K562 (cell line): ENCODE measurements at regions not wholly inside any gene's neighbourhood (a gene's known extent, or its start where the extent isn't known, plus 50 kb on each side); places are given as distances from the start of the nearest gene placed in this dataset.

Experiments
- CLOCK ChIP-seq: fragments of 250-450 bp; sonication (Bioruptor Pico); IDR thresholded peaks from 2 replicates; pipeline ENCODE4 v1.4.0; 2020; ENCODE audit warnings: mild to moderate bottlenecking, moderate library complexity, borderline replicate concordance
- CTCF ChIP-seq, 3 experiments: IDR thresholded peaks in 2 of 3; conservative IDR thresholded peaks in 1 of 3; 2 replicates each; pipeline ENCODE4 v1.5.1; 2011 to 2012; ENCODE audit warnings: low read length in 3 of 3, mild to moderate bottlenecking in 3 of 3, control low read depth in 2 of 3, improper control_type of control experiment in 1 of 3, inconsistent platforms in 1 of 3, low read depth in 1 of 3, mixed read lengths in 1 of 3, moderate library complexity in 1 of 3; ENCODE audit not compliant: insufficient read depth in 2 of 3
- ETV5 ChIP-seq: sonication (generic); formaldehyde crosslinking; IDR thresholded peaks from 2 replicates; pipeline ENCODE4 v1.4.0; 2020; ENCODE audit warnings: low read depth, mild to moderate bottlenecking, missing genetic modification reagents
- EZH2 ChIP-seq: IDR thresholded peaks from 2 replicates; pipeline ENCODE4 v1.6.1; 2012; ENCODE audit warnings: low read depth, mild to moderate bottlenecking, inconsistent platforms, low read length, borderline replicate concordance
- FOXP1 ChIP-seq: sonication (generic); formaldehyde crosslinking; IDR thresholded peaks from 2 replicates; pipeline ENCODE4 v1.8.0; 2022; ENCODE audit warnings: mild to moderate bottlenecking, missing genetic modification reagents
- GATA2 ChIP-seq: sonication (generic); formaldehyde crosslinking; IDR thresholded peaks from 2 replicates; pipeline ENCODE4 v1.4.0; 2020; ENCODE audit warnings: mild to moderate bottlenecking, missing genetic modification reagents
- MNT ChIP-seq, 2 experiments: fragments of 450-650 bp; conservative IDR thresholded peaks; 2 replicates each; pipeline ENCODE4 v1.6.1; 2017; ENCODE audit warnings: mild to moderate bottlenecking in 2 of 2, moderate library complexity in 2 of 2
- MXI1 ChIP-seq: IDR thresholded peaks from 2 replicates; pipeline ENCODE4 v1.6.1; 2011; ENCODE audit warnings: low read depth, mild to moderate bottlenecking, improper control_type of control experiment, low read length
- POLR2A ChIP-seq: fragments of 450-650 bp; conservative IDR thresholded peaks from 2 replicates; pipeline ENCODE4 v1.6.1; 2016
- RNF219 ChIP-seq: fragments of 250-450 bp; sonication (Bioruptor Pico); IDR thresholded peaks from 2 replicates; pipeline ENCODE4 v1.5.0; 2022; ENCODE audit warnings: mild to moderate bottlenecking

- no peak for TF ChIP-seq GATA2 (CRISPR knock-in tag)
- TF ChIP-seq FOXP1 (CRISPR knock-in tag): no peak
- no peak for TF ChIP-seq EZH2
- no peak for TF ChIP-seq CTCF (IDR thresholded peaks at IDR 0.05 in 2 of 3, conservative IDR thresholded peaks at IDR 0.05 in 1 of 3; ENCODE audit: insufficient read depth in 2 of 3, low read depth in 1 of 3, low read length in 3 of 3)
- TF ChIP-seq RNF219: no peak
- TF ChIP-seq MNT (conservative IDR thresholded peaks at IDR 0.05): no peak
- no peak for TF ChIP-seq ETV5 (CRISPR knock-in tag)
- TF ChIP-seq MXI1: no peak
- TF ChIP-seq CLOCK (CRISPR knock-in tag): no peak
- TF ChIP-seq POLR2A: no peak
Measured at GRCh38 chr13:37985281-37985680, 115.7 kb upstream of the TRPC4 start.
